WTC11 (cell line): ENCODE measurements at regions not wholly inside any gene's neighbourhood (a gene's known extent, or its start where the extent isn't known, plus 50 kb on each side); places are given as distances from the start of the nearest gene placed in this dataset.

Experiments
- ATAC-seq: fragments of 200-7000 bp; cut with Tn5 transposase; 2 replicates; pipeline ENCODE4 v1.10.0; 2021; ENCODE audit warnings: mild to moderate bottlenecking, moderate library complexity
- CTCF ChIA-PET: fragments of 300-600 bp; sonication (Branson Sonifier 250); formaldehyde crosslinking; loops from one replicate; lab custom pipeline; 2021; ENCODE audit warnings: antibody characterized with exemption; lab: Charles Lee
- POLR2A ChIA-PET: fragments of 350-600 bp; sonication (Branson Sonifier 250); formaldehyde crosslinking; loops from one replicate; lab custom pipeline; 2021; ENCODE audit warnings: antibody characterized with exemption; lab: Charles Lee
- DNase-seq: peaks from one replicate; pipeline ENCODE4 v3.0.0; 2021; ENCODE audit warnings: low spot score
- H3K27ac Mint-ChIP-seq: 2 replicates; pipeline ENCODE4 v1.8.0; 2021; ENCODE audit warnings: mixed read lengths
- H3K27me3 Mint-ChIP-seq: 2 replicates; pipeline ENCODE4 v1.8.0; 2021; ENCODE audit warnings: low read depth, mild to moderate bottlenecking, moderate library complexity, mixed read lengths
- H3K36me3 Mint-ChIP-seq: 2 replicates; pipeline ENCODE4 v1.8.0; 2021; ENCODE audit warnings: mixed read lengths
- H3K4me1 Mint-ChIP-seq: 2 replicates; pipeline ENCODE4 v1.8.0; 2022; ENCODE audit warnings: mixed read lengths
- H3K4me3 Mint-ChIP-seq: 2 replicates; pipeline ENCODE4 v1.8.0; 2021; ENCODE audit warnings: mild to moderate bottlenecking, moderate library complexity, mixed read lengths
- H3K9me3 Mint-ChIP-seq: 2 replicates; pipeline ENCODE4 v1.8.0; 2021; ENCODE audit warnings: mixed read lengths
- AR ChIP-seq: fragments of 250-450 bp; sonication (Bioruptor Pico); IDR thresholded peaks from 2 replicates; pipeline ENCODE4 v1.9.0; 2021; ENCODE audit warnings: mild to moderate bottlenecking
- ARID4B ChIP-seq: sonication (generic); formaldehyde crosslinking; IDR thresholded peaks from 2 replicates; pipeline ENCODE4 v1.8.0; 2023; ENCODE audit warnings: missing genetic modification reagents, mild to moderate bottlenecking, borderline replicate concordance
- CDX4 ChIP-seq: fragments of 250-450 bp; sonication (Bioruptor Pico); IDR thresholded peaks from 2 replicates; pipeline ENCODE4 v1.9.0; 2021; ENCODE audit warnings: moderate library complexity, mild to moderate bottlenecking, inconsistent platforms, borderline replicate concordance
- E2F5 ChIP-seq: sonication (generic); formaldehyde crosslinking; IDR thresholded peaks from 2 replicates; pipeline ENCODE4 v1.8.1; 2022; ENCODE audit warnings: mild to moderate bottlenecking, moderate library complexity, missing genetic modification reagents
- ERG ChIP-seq: fragments of 250-450 bp; sonication (Bioruptor Pico); IDR thresholded peaks from 2 replicates; pipeline ENCODE4 v1.8.0; 2021; ENCODE audit warnings: mild to moderate bottlenecking
- FOXJ3 ChIP-seq: sonication (generic); formaldehyde crosslinking; IDR thresholded peaks from 2 replicates; pipeline ENCODE4 v1.9.0; 2021; ENCODE audit warnings: missing genetic modification reagents, mild to moderate bottlenecking, borderline replicate concordance
- GRHL2 ChIP-seq: fragments of 250-450 bp; sonication (Bioruptor Pico); IDR thresholded peaks from 2 replicates; pipeline ENCODE4 v1.8.0; 2022; ENCODE audit warnings: mild to moderate bottlenecking, moderate library complexity; ENCODE audit not compliant: insufficient replicate concordance, severe bottlenecking
- GTF2I ChIP-seq: fragments of 250-450 bp; sonication (Bioruptor Pico); conservative IDR thresholded peaks from 2 replicates; pipeline ENCODE4 v1.4.0; 2021; ENCODE audit warnings: mild to moderate bottlenecking
- HMGXB4 ChIP-seq: sonication (generic); formaldehyde crosslinking; IDR thresholded peaks from 2 replicates; pipeline ENCODE4 v1.8.1; 2023; ENCODE audit warnings: mild to moderate bottlenecking, moderate library complexity, missing genetic modification reagents
- IRF1 ChIP-seq: sonication (generic); formaldehyde crosslinking; IDR thresholded peaks from 2 replicates; pipeline ENCODE4 v1.8.0; 2023; ENCODE audit warnings: missing genetic modification reagents
- IRF2 ChIP-seq: sonication (generic); formaldehyde crosslinking; IDR thresholded peaks from 2 replicates; pipeline ENCODE4 v1.8.0; 2022; ENCODE audit warnings: low read depth, missing genetic modification reagents, borderline replicate concordance
- KAT7 ChIP-seq: sonication (generic); formaldehyde crosslinking; IDR thresholded peaks from 2 replicates; pipeline ENCODE4 v1.8.1; 2023; ENCODE audit warnings: missing genetic modification reagents, mild to moderate bottlenecking, borderline replicate concordance
- NR2C2 ChIP-seq: sonication (generic); formaldehyde crosslinking; IDR thresholded peaks from 2 replicates; pipeline ENCODE4 v1.8.0; 2022; ENCODE audit warnings: mild to moderate bottlenecking, missing genetic modification reagents
- RELA ChIP-seq: sonication (generic); formaldehyde crosslinking; IDR thresholded peaks from 2 replicates; pipeline ENCODE4 v1.8.1; 2022; ENCODE audit warnings: missing genetic modification reagents, mild to moderate bottlenecking, borderline replicate concordance
- SMAD4 ChIP-seq: sonication (generic); formaldehyde crosslinking; IDR thresholded peaks from 2 replicates; pipeline ENCODE4 v1.8.0; 2022; ENCODE audit warnings: mild to moderate bottlenecking, missing genetic modification reagents
- SP1 ChIP-seq: sonication (generic); formaldehyde crosslinking; conservative IDR thresholded peaks from 2 replicates; pipeline ENCODE4 v1.8.1; 2022; ENCODE audit warnings: missing genetic modification reagents
- ZNF317 ChIP-seq: sonication (generic); formaldehyde crosslinking; IDR thresholded peaks from 2 replicates; pipeline ENCODE4 v1.8.1; 2023; ENCODE audit warnings: low read depth, mild to moderate bottlenecking, moderate library complexity, missing genetic modification reagents, borderline replicate concordance
- ZSCAN18 ChIP-seq: fragments of 250-450 bp; sonication (Bioruptor Pico); IDR thresholded peaks from 2 replicates; pipeline ENCODE4 v2.1.2; 2022; ENCODE audit warnings: mild to moderate bottlenecking, moderate library complexity

- CTCF ChIA-PET = interaction anchor here (0.5 kb wide), 1 partner anchor 38 kb away, joined by 6 read pairs; no protein-coding TSS in a partner anchor
- H3K27me3 Mint-ChIP-seq = no peaks in the 10 kb centered on the region
- H3K4me1 Mint-ChIP-seq = peaks cover 3% of the 10 kb centered on the region; the same call in 1 of the 2 replicates
- 0 out of 2 replicates have a peak, but pooled peaks cover 3% of the 10 kb centered on the region for H3K36me3 Mint-ChIP-seq
- no peak for TF ChIP-seq SMAD4
- no peak for TF ChIP-seq CDX4 (CRISPR knock-in tag)
- TF ChIP-seq IRF2 (CRISPR knock-in tag) = no peak
- TF ChIP-seq ARID4B (CRISPR knock-in tag) = no peak
- TF ChIP-seq GRHL2 = no peak
- no peak for TF ChIP-seq IRF1 (CRISPR knock-in tag)
- no peak for TF ChIP-seq SP1 (CRISPR knock-in tag)
- no peak for TF ChIP-seq HMGXB4 (CRISPR knock-in tag)
- TF ChIP-seq ERG = no peak
- no peak for TF ChIP-seq AR (CRISPR knock-in tag)
- no peak for TF ChIP-seq ZNF317 (CRISPR knock-in tag)
- TF ChIP-seq ZSCAN18 (CRISPR knock-in tag) = no peak
- no peak for TF ChIP-seq KAT7 (CRISPR knock-in tag)
- no peak for TF ChIP-seq FOXJ3 (CRISPR knock-in tag)
- no peak for TF ChIP-seq RELA (CRISPR knock-in tag)
- no peak for TF ChIP-seq NR2C2 (CRISPR knock-in tag)
- no peak for TF ChIP-seq E2F5
- no peak for TF ChIP-seq GTF2I (CRISPR knock-in tag)
- POLR2A ChIA-PET = interaction anchor here (0.6 kb wide), 1 partner anchor 107 kb away, joined by 5 read pairs; no protein-coding TSS in a partner anchor
- H3K27ac Mint-ChIP-seq = no peak overlapping the region
- no peak for ATAC-seq
- no peak overlapping the region for H3K4me3 Mint-ChIP-seq
- peaks cover 10% of the 10 kb centered on the region for H3K9me3 Mint-ChIP-seq
- no peak for DNase-seq
Observed at GRCh38 chr1:178619042-178619927, 105.8 kb upstream of the RALGPS2 start.
